Liver (tissue), 3 donors: ENCODE measurements at regions not wholly inside any gene's neighbourhood (a gene's known extent, or its start where the extent isn't known, plus 50 kb on each side); places are given as distances from the start of the nearest gene placed in this dataset.

ENCODE experiments used
- ATF3 ChIP-seq: IDR thresholded peaks from 2 replicates; pipeline ENCODE4 v1.6.1; 2016; ENCODE audit warnings: antibody characterized with exemption
- EGR1 ChIP-seq, 2 donors: IDR thresholded peaks; 2 replicates each; pipeline ENCODE4 v1.6.1; 2016 to 2018; ENCODE audit warnings: antibody characterized with exemption in 2 of 2, low read depth in 2 of 2
- FOXA1 ChIP-seq: IDR thresholded peaks from 2 replicates; pipeline ENCODE4 v1.6.1; 2016; ENCODE audit warnings: antibody characterized with exemption
- HNF4A ChIP-seq, 2 donors: conservative IDR thresholded peaks; 2 replicates each; pipeline ENCODE4 v1.6.1; 2016; ENCODE audit warnings: antibody characterized with exemption in 2 of 2, mild to moderate bottlenecking in 2 of 2
- JUND ChIP-seq, 2 donors: IDR thresholded peaks; 2 replicates each; pipeline ENCODE4 v1.6.1; 2016; ENCODE audit warnings: antibody characterized with exemption in 2 of 2
- NR2F2 ChIP-seq: IDR thresholded peaks from 2 replicates; pipeline ENCODE4 v1.6.1; 2016; ENCODE audit warnings: antibody characterized with exemption
- RAD21 ChIP-seq, 2 donors: IDR thresholded peaks; 2 replicates each; pipeline ENCODE4 v1.6.1; 2016; ENCODE audit warnings: antibody characterized with exemption in 2 of 2, mild to moderate bottlenecking in 2 of 2
- SP1 ChIP-seq: IDR thresholded peaks from 2 replicates; pipeline ENCODE4 v1.6.1; 2018; ENCODE audit warnings: antibody characterized with exemption, mild to moderate bottlenecking
- TAF1 ChIP-seq: conservative IDR thresholded peaks from 2 replicates; pipeline ENCODE4 v1.6.1; 2016; ENCODE audit warnings: antibody characterized with exemption, mild to moderate bottlenecking
- YY1 ChIP-seq: IDR thresholded peaks from 2 replicates; pipeline ENCODE4 v1.6.1; 2016; ENCODE audit warnings: antibody characterized with exemption, mild to moderate bottlenecking
- TF ChIP-seq, protein P1 (sequence below): fragments of 150-350 bp; IDR thresholded peaks from 2 replicates; pipeline ENCODE4 v1.5.1; 2017; ENCODE audit warnings: improper control_type of control experiment, low read depth, low read length; ENCODE audit not compliant: missing input control
- TF ChIP-seq, protein P2 (sequence below): IDR thresholded peaks from 2 replicates; pipeline ENCODE4 v1.6.1; 2016; ENCODE audit warnings: antibody characterized with exemption
- TF ChIP-seq, protein P3 (sequence below): IDR thresholded peaks from 2 replicates; pipeline ENCODE4 v1.6.1; 2016; ENCODE audit warnings: antibody characterized with exemption, mild to moderate bottlenecking
- donor health status: healthy.
- donor health status: healthy.

DNA sequence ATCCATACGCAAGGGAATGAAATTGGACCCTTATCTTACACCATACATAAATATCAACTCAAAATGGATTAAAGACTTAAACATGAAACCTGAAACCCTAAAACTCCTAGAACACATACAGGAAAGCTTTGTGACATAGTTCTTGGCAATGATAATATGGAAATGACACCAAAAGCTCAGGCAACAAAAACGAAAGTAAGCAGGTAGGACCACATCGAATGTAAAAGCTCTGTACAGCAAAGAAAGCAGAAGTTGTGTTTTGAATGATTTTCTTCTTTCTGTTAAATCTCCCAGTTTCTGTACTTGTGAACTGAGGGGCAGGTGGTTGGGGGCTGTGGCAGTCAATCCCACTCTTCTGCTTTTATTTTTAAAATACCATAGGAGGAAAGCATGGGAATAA lies 368.4 kb upstream of the PODXL start:
- TF ChIP-seq, protein P1, sequence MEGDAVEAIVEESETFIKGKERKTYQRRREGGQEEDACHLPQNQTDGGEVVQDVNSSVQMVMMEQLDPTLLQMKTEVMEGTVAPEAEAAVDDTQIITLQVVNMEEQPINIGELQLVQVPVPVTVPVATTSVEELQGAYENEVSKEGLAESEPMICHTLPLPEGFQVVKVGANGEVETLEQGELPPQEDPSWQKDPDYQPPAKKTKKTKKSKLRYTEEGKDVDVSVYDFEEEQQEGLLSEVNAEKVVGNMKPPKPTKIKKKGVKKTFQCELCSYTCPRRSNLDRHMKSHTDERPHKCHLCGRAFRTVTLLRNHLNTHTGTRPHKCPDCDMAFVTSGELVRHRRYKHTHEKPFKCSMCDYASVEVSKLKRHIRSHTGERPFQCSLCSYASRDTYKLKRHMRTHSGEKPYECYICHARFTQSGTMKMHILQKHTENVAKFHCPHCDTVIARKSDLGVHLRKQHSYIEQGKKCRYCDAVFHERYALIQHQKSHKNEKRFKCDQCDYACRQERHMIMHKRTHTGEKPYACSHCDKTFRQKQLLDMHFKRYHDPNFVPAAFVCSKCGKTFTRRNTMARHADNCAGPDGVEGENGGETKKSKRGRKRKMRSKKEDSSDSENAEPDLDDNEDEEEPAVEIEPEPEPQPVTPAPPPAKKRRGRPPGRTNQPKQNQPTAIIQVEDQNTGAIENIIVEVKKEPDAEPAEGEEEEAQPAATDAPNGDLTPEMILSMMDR, result no peak
- TF ChIP-seq TAF1, result no peak
- TF ChIP-seq RAD21 (IDR thresholded peaks at IDR 0.05), result no peak
- TF ChIP-seq SP1, result no peak
- TF ChIP-seq JUND (IDR thresholded peaks at IDR 0.05), result no peak
- TF ChIP-seq YY1, result no peak
- TF ChIP-seq, protein P2, sequence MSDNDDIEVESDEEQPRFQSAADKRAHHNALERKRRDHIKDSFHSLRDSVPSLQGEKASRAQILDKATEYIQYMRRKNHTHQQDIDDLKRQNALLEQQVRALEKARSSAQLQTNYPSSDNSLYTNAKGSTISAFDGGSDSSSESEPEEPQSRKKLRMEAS, result no peak
- TF ChIP-seq HNF4A (conservative IDR thresholded peaks at IDR 0.05), result no peak
- TF ChIP-seq FOXA1, result no peak
- no peak for TF ChIP-seq EGR1 (IDR thresholded peaks at IDR 0.05; ENCODE audit: low read depth in 2 of 2)
- TF ChIP-seq, protein P3, sequence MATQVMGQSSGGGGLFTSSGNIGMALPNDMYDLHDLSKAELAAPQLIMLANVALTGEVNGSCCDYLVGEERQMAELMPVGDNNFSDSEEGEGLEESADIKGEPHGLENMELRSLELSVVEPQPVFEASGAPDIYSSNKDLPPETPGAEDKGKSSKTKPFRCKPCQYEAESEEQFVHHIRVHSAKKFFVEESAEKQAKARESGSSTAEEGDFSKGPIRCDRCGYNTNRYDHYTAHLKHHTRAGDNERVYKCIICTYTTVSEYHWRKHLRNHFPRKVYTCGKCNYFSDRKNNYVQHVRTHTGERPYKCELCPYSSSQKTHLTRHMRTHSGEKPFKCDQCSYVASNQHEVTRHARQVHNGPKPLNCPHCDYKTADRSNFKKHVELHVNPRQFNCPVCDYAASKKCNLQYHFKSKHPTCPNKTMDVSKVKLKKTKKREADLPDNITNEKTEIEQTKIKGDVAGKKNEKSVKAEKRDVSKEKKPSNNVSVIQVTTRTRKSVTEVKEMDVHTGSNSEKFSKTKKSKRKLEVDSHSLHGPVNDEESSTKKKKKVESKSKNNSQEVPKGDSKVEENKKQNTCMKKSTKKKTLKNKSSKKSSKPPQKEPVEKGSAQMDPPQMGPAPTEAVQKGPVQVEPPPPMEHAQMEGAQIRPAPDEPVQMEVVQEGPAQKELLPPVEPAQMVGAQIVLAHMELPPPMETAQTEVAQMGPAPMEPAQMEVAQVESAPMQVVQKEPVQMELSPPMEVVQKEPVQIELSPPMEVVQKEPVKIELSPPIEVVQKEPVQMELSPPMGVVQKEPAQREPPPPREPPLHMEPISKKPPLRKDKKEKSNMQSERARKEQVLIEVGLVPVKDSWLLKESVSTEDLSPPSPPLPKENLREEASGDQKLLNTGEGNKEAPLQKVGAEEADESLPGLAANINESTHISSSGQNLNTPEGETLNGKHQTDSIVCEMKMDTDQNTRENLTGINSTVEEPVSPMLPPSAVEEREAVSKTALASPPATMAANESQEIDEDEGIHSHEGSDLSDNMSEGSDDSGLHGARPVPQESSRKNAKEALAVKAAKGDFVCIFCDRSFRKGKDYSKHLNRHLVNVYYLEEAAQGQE, result no peak
- no peak for TF ChIP-seq NR2F2
- no peak for TF ChIP-seq ATF3
